ENCODE measurements at regions not wholly inside any gene's neighbourhood (a gene's known extent, or its start where the extent isn't known, plus 50 kb on each side); places are given as distances from the start of the nearest gene placed in this dataset.
"Not testable (repeated sequence)": the region's sequence is repeated elsewhere in the genome, so short reads cannot be mapped to it uniquely, and the experiment has no call there.

GRCh38 chr5:17373406-17373805, 124.6 kb upstream of the TAF11L2 start:
- no peak overlapping the region for H3K4me3 ChIP-seq (ENCODE audit: low read depth, low read length, poor library complexity, severe bottlenecking)
- CTCF ChIA-PET = no interaction called here

GRCh38 chr5:17373814-17374556, 124.0 kb upstream of the TAF11L2 start:
- ChIA-PET POLR2A (ENCODE audit: low non-redundant PET) (no interaction called here), CTCF (no interaction called here)
- H3K9me3 ChIP-seq (ENCODE audit: low read depth, low read length, poor library complexity, severe bottlenecking) = no peaks in the 10 kb centered on the region
- H3K4me1 ChIP-seq (ENCODE audit: insufficient read depth, low read length, poor library complexity, severe bottlenecking) = peaks cover 17% of the 10 kb centered on the region
- no peaks in the 10 kb centered on the region for H3K36me3 ChIP-seq (ENCODE audit: insufficient read depth, low read length, poor library complexity, severe bottlenecking)
- no peak overlapping the region for H3K4me3 ChIP-seq (ENCODE audit: low read depth, low read length, poor library complexity, severe bottlenecking)
- H3K27me3 ChIP-seq (replicated peaks; ENCODE audit: insufficient read depth, low read depth, low read length, poor library complexity) = no peaks in the 10 kb centered on the region
- intact Hi-C loops (cut with micrococcal nuclease; ENCODE audit: unreplicated experiment) = no loop called here
- BruUV-seq (replicated peaks) = no TSS peak
- H3K27ac ChIP-seq (ENCODE audit: low read depth, low read length, poor library complexity, severe bottlenecking) = no peak overlapping the region
- no peak for TF ChIP-seq CTCF (conservative IDR thresholded peaks at IDR 0.05; ENCODE audit: low read depth, low read length)
- no peak for TF ChIP-seq EZH2 (IDR thresholded peaks at IDR 0.05; ENCODE audit: borderline replicate concordance, low read depth, low read length, poor library complexity, severe bottlenecking)
- no peak for DNase-seq (ENCODE audit: low spot score)

More at GRCh38 chr5:17373406-17373805, 124.6 kb upstream of the TAF11L2 start:
- POLR2A ChIA-PET (ENCODE audit: low non-redundant PET) = no interaction called here
- no peaks in the 10 kb centered on the region for H3K36me3 ChIP-seq (ENCODE audit: insufficient read depth, low read length, poor library complexity, severe bottlenecking)
- H3K27ac ChIP-seq (ENCODE audit: low read depth, low read length, poor library complexity, severe bottlenecking) = no peak overlapping the region
- H3K9me3 ChIP-seq (ENCODE audit: low read depth, low read length, poor library complexity, severe bottlenecking) = no peaks in the 10 kb centered on the region
- no peaks in the 10 kb centered on the region for H3K27me3 ChIP-seq (replicated peaks; ENCODE audit: insufficient read depth, low read depth, low read length, poor library complexity)
- peaks cover 11% of the 10 kb centered on the region for H3K4me1 ChIP-seq (ENCODE audit: insufficient read depth, low read length, poor library complexity, severe bottlenecking)
- no peak for TF ChIP-seq EZH2 (IDR thresholded peaks at IDR 0.05; ENCODE audit: borderline replicate concordance, low read depth, low read length, poor library complexity, severe bottlenecking)
- TF ChIP-seq CTCF (conservative IDR thresholded peaks at IDR 0.05; ENCODE audit: low read depth, low read length) = no peak
- intact Hi-C loops (cut with micrococcal nuclease; ENCODE audit: unreplicated experiment) = no loop called here
- no TSS peak for BruUV-seq (replicated peaks)
- DNase-seq (ENCODE audit: low spot score) = no peak

- no peak overlapping the region for H3K27ac ChIP-seq (ENCODE audit: low read depth, low read length, poor library complexity, severe bottlenecking)
- CTCF ChIA-PET = no interaction called here
- no peak overlapping the region for H3K4me3 ChIP-seq (ENCODE audit: low read depth, low read length, poor library complexity, severe bottlenecking)
- no peaks in the 10 kb centered on the region for H3K9me3 ChIP-seq (ENCODE audit: low read depth, low read length, poor library complexity, severe bottlenecking)
- H3K4me1 ChIP-seq (ENCODE audit: insufficient read depth, low read length, poor library complexity, severe bottlenecking) = peaks cover 28% of the 10 kb centered on the region
- H3K36me3 ChIP-seq (ENCODE audit: insufficient read depth, low read length, poor library complexity, severe bottlenecking) = no peaks in the 10 kb centered on the region
- TF ChIP-seq CTCF (conservative IDR thresholded peaks at IDR 0.05; ENCODE audit: low read depth, low read length) (no peak), EZH2 (IDR thresholded peaks at IDR 0.05; ENCODE audit: borderline replicate concordance, low read depth, low read length, poor library complexity, severe bottlenecking) (no peak)
- DNase-seq (ENCODE audit: low spot score) = no peak
- no peaks in the 10 kb centered on the region for H3K27me3 ChIP-seq (replicated peaks; ENCODE audit: insufficient read depth, low read depth, low read length, poor library complexity)
- intact Hi-C loops (cut with micrococcal nuclease; ENCODE audit: unreplicated experiment) = no loop called here
- POLR2A ChIA-PET (ENCODE audit: low non-redundant PET) = no interaction called here
- no TSS peak for BruUV-seq (replicated peaks)
These were observed 122.9 kb upstream of the TAF11L2 start for GRCh38 chr5:17374973-17375742.

GRCh38 chr5:17375886-17376285, 122.1 kb upstream of the TAF11L2 start:
- H3K36me3 ChIP-seq (ENCODE audit: insufficient read depth, low read length, poor library complexity, severe bottlenecking); intact Hi-C loops (cut with micrococcal nuclease; ENCODE audit: unreplicated experiment): not testable (repeated sequence)
- peaks cover 32% of the 10 kb centered on the region for H3K4me1 ChIP-seq (ENCODE audit: insufficient read depth, low read length, poor library complexity, severe bottlenecking)

More at GRCh38 chr5:17375886-17376285, 122.1 kb upstream of the TAF11L2 start:
- DNase-seq (ENCODE audit: low spot score); POLR2A ChIA-PET (ENCODE audit: low non-redundant PET); BruUV-seq (replicated peaks); H3K4me3 ChIP-seq (ENCODE audit: low read depth, low read length, poor library complexity, severe bottlenecking); H3K27ac ChIP-seq (ENCODE audit: low read depth, low read length, poor library complexity, severe bottlenecking); CTCF ChIA-PET; H3K27me3 ChIP-seq (replicated peaks; ENCODE audit: insufficient read depth, low read depth, low read length, poor library complexity); H3K9me3 ChIP-seq (ENCODE audit: low read depth, low read length, poor library complexity, severe bottlenecking): not testable (repeated sequence)
